ENCODE measurements at regions not wholly inside any gene's neighbourhood (a gene's known extent, or its start where the extent isn't known, plus 50 kb on each side); places are given as distances from the start of the nearest gene placed in this dataset.

DNA sequence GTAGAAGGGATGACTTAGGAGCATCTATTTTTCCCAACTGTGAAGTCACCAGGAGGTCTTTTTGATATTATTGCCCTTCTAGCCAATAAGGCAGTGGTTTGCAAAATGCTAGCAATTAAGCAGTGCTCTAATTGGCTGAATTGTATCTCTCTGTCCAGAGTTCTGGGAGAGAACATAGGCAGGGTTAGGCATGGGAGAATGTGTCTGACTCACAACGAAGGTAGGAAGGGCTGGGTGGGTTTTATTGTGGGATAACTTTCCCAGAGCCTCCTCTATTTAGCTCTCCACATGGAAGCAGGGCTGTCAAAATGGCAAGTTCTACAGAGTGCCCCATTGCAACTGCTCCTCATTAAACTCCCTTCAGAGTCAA lies 415.9 kb upstream of the CADM1 start:
- no peak for DNase-seq (ENCODE audit: extremely low read depth in 1 of 11, low read depth in 9 of 11, low spot score in 4 of 11)

DNA sequence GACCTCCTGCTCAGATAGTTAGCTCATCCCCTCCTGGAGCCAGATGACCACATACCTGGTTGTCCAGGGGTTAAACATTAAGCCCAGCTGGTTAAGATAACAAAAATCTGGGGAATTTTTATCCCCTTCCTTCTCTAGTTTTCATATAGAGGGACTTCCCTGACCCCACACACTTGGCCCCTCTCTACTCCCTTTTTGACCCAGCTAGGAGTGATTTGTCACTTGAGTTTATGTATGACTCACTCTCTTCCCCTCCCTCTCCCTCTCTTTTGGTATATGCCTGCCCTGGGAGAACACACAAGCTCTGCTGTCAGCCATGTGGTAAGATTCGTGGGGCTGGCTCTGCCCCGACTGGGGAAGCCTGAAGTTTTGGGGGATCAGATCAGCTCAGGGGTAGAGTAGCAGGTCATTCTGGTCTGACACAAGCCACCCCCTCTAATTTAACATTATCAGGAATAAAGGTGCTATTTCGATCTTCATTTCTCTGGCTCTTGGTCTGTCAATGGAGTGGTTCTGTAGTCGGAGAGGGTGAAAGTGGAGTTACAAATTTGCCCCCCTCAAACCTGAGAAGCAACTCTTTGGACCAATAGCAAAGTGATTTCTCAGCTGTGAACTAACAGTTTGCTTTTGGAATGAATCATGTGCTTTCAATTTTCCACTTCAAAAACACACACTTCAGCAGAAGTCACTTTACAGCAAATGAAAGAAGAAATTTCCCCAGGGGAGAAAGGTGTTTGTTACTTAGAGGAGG lies 415.3 kb upstream of the CADM1 start:
- DNase-seq (ENCODE audit: extremely low read depth in 1 of 11, low read depth in 9 of 11, low spot score in 4 of 11), result peak in 1 of 11 donors; percentile 43

DNA sequence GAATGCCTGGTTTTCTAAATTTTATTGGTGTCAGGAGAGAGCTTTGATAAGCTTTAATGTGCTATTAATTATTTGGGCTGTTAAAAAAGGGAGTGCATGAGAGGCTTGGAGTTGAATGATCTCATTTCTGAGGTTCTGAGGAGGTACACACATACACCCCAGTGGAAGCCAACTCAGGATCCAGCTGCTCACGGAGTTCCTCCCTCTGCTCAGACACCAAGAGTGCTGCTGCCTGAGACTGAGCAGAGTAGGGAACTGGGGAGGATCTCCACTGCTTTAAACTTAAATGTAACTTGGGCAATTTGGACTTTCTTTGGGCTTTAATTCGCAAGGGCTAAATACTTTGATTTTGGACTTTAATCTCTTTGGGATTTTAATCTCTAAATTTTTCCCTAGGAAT lies 414.4 kb upstream of the CADM1 start:
- DNase-seq (ENCODE audit: extremely low read depth in 1 of 11, low read depth in 9 of 11, low spot score in 4 of 11), result no peak

DNA sequence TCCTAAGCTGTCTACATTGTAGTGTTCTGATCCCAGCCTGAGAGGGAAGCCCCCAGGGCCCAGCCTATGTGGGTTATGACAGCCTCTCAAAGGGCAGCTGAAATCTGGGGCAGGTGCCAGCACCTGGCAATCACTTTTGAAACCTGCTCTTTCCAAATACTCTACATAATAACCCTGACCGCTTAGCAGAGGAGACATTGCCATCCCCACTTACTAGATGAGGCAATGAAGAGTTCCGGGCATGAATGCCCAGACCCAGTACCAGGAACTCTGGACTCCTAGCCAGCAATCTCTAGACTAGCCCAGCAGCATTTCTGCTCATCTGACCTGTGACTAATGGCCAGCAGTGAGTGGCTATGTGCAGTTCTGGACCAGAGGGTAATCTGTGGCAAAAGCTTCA lies 412.4 kb upstream of the CADM1 start:
- no peak for DNase-seq (ENCODE audit: extremely low read depth in 1 of 11, low read depth in 9 of 11, low spot score in 4 of 11)

DNA sequence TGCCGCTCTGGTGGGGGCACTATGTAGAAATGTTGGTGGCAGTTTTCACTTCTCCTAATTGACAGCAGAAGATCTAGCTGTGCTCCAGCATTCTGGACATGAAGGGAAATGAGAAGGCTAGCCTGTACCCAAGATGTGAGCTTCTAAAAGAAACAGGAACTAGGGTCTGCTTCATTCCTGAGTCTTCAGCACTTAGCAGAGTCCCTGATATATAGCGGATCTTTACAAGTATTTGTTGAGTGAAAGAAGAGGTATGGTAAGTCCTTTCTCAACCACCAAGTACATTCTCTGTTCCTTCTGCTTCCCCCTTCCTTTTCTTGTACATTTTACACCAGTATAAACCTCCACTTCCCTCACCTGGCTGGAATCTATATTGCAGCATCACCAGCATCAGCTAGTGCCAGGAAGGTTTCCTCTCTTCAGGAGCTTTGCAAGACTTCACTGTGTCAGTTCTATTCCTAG lies 408.3 kb upstream of the CADM1 start:
- DNase-seq (ENCODE audit: extremely low read depth in 1 of 11, low read depth in 9 of 11, low spot score in 4 of 11), result no peak

DNA sequence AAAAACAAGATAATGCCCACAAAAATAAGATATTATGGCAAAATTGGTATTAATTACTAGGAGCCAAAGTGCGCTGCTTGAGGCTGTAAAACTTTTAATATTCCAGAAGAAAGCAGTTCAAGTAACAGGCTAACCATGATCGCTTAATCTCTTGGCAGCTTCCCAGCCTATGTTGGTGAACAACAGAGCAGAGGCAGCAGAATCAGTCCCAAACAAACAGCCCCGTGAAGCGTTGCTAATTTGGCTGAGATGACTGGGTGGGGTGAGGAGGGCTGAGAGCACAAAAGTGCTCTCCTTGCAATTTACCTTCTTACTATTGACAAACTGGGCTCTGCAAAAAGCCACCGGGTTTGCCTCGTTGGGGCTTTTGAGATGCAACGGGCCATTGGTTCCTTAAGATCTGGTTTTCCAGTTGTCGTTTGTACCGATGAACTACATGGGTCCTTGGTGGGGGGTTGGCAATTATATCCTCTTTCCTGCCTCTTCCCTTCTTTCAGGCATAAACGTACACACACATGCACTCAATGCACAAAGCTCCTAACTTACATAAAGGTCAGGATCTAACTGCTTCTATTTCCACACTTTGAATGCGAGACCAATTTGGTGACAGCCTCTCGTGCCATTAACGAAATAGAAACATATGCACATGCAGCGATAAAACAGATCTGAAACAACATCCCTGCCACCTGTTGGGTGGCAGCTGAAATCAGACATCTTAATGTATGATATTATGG lies 407.6 kb upstream of the CADM1 start:
- DNase-seq (ENCODE audit: extremely low read depth in 1 of 11, low read depth in 9 of 11, low spot score in 4 of 11), result no peak

DNA sequence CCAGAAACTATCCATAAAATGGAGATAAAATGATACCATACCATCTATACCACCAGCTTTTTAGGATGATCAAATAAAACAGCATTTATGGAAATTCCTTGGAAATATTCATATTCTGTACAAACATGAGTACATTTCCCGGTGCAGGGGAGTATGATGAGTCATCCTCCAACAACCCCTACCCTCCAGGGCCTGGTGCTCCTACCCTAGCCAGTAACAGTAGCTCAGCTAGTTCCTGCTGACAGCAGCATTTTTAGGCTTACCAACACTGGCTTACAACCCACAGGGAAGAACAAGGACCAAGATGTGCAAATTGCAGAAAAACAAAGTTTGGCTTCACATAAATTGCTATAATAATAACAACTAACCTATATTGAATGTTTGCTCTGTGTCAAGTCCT lies 406.2 kb upstream of the CADM1 start:
- DNase-seq (ENCODE audit: extremely low read depth in 1 of 11, low read depth in 9 of 11, low spot score in 4 of 11), result no peak

DNA sequence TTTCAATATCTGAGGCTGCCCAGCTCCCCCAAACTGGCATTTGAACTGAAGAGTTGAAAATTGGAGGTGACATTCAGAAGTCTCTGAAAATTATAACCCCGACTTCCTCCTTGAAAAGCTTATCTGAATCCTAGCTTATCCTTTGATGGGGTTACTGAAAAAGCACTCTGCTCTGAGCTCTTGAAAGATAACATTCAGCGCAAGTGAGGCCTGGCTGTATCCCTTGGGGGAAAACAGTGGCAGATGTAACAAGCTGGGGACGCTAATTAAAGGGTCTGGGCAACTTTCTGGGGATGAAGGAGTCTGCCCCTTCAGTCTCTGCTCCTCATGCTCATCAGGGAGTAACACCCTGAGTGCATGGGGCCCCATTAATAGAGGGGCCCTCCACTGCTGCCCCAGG lies 402.0 kb upstream of the CADM1 start:
- DNase-seq (ENCODE audit: extremely low read depth in 1 of 11, low read depth in 9 of 11, low spot score in 4 of 11), result no peak

DNA sequence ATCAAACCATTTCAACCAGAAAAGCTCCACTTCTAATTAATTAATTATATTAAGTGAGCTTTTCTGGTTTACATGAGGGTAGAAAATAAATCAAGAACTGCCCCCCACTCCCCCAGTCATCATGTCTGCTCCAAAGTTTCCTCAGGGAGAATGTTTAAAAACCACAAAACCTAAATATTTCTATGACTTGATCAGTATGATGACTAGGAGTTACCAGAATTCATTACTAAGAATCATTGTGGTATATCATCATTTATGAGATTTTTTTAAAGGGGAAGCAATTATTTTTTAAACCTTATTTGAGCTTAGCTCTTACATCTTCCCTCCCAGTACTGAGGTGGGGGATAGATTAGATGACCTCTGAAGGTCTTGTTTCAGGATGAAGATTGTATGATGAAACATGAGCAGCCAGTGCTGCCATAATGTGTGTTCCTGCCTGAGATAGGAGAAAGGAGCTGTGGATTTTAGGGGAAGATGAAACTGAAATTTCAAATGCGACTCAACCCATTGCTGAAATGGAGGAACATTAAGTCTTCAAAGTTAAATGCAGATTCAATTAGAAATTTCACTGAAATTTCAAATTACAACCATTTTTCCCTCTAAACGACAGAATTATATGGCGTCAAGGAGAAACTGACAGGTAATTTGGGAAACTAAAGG lies 401.3 kb upstream of the CADM1 start:
- DNase-seq (ENCODE audit: extremely low read depth in 1 of 11, low read depth in 9 of 11, low spot score in 4 of 11), result no peak

DNA sequence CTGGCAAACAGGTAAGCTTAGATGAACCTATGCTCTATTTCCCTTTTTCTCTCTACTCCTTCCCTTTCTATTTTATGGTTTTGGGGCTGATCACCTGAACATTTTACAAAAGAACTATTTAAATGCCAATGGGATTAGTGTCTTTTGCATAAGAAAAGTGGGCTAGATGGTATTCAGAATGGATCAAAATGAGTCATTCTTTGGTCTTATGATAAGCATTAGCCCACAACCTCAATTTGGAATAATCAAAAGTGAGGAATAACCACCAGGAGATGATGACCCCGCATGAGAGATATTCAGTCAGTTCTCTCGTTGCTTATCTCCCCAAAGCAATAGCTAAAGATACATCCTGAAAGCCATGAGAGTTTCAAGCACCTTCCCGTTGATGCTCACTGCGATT lies 399.0 kb upstream of the CADM1 start:
- DNase-seq (ENCODE audit: extremely low read depth in 1 of 11, low read depth in 9 of 11, low spot score in 4 of 11), result no peak

DNA sequence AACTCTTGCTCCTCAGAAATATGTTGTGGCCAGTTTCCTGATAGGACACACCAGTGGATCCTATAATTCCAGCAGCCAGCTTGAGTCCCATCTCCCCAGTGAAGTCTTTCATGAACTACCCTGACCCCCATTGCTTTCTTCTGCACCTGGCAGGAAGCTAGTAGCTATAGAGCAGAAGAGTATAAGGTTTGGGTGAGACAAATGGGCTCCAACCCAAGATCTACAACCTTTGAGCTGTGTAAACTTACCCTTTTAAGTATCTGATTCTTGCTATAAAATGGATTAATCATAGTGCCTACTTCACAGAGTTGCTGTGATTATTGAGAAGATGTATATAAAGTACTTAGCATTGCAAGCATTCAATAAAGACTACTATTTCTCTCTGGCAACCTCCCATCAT lies 396.9 kb upstream of the CADM1 start:
- no peak for DNase-seq (ENCODE audit: extremely low read depth in 1 of 11, low read depth in 9 of 11, low spot score in 4 of 11)

DNA sequence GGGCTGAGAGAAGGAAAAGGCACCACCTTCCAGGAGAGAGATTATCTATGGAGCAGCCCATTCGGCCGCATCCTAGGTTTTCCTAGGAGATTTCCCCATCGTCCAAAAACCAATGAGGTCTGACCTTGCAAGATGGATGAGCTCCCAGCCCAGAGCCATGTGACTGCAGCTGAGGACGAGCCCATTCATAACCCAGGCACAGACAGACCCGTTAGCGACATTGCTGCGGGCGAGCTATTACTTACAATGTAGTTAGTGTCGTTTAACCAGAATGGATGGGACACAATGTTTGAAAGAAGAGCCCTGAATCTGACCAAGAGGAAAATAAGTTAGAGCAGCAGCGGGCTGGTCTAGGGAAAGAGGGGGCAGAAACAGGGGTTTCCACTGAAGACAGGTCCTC lies 395.9 kb upstream of the CADM1 start:
- no peak for DNase-seq (ENCODE audit: extremely low read depth in 1 of 11, low read depth in 9 of 11, low spot score in 4 of 11)

DNA sequence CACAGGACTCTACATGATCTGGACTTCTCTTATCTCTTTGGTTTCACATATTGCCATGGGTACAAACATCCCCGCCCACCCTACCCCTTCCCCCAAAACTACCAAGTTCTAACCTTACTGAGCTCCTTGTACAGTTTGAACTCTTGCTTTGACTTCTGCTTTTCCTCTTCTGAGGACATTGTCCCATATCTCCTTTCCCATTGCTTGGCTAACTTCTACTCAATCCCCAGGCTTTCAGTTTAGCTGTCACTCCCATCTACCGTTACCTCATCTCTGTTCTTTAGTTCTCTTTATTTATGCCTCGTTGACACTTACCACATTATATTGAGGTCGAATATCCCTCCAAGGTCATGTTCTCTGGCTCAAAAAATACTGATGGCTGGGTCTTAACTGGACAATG lies 393.5 kb upstream of the CADM1 start:
- DNase-seq (ENCODE audit: extremely low read depth in 1 of 11, low read depth in 9 of 11, low spot score in 4 of 11), result no peak

DNA sequence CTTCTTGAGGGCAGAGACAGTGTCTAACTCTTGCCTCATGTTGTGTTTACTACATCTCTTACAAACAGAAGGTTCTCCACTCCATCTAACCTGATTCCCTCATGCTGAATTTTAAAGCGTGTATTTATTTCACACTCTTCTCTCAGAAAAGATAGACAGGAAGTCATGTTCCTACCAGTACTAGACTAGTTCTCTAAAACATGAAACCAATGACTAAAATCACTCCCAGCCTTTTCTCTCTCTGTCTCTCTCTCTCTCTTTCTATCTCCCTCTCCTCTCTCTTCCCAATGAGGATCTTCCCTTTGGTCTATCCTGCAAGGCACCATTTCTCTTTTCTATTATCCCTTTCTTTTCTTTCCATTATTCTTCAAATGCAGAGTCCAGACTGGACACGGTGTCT lies 391.9 kb upstream of the CADM1 start:
- no peak for DNase-seq (ENCODE audit: extremely low read depth in 1 of 11, low read depth in 9 of 11, low spot score in 4 of 11)

DNA sequence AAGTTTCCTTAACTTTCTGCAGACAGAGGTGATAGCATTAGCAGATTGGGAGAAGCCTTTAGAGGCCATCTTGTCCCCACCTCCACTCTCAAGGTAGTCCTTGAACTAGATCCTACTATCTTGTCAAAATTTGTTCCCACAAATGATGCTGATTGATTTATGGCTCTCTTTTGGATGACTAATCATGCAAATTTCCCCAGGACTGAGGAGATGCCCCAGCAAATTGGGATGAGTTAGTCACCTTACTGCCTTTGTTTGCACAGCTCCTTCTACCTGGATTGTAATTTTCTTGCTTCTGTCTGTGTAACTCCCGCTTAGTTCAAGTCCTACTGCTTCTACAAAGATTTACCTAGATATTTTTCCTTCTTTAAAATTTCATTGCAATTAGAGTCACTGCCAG lies 391.4 kb upstream of the CADM1 start:
- no peak for DNase-seq (ENCODE audit: extremely low read depth in 1 of 11, low read depth in 9 of 11, low spot score in 4 of 11)

DNA sequence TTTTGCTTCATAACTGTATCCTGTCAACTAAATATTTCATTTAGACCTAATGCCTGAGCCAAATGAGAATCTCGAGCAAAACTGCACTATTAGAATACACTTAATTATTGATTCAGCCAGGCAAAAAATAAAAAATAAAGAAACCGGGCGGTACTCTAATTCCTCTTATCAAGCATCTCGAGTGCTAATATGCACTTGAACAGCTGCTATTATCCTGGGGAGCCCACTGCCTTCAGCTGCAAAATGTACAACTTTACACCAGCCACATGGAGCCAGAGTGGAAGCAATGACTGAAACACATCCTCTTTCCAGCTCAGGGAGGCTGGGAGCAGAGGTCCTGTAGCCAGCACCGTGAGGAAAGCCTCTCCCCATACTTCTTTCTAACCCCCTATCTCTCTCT lies 390.0 kb upstream of the CADM1 start:
- DNase-seq (ENCODE audit: extremely low read depth in 1 of 11, low read depth in 9 of 11, low spot score in 4 of 11), result no peak

DNA sequence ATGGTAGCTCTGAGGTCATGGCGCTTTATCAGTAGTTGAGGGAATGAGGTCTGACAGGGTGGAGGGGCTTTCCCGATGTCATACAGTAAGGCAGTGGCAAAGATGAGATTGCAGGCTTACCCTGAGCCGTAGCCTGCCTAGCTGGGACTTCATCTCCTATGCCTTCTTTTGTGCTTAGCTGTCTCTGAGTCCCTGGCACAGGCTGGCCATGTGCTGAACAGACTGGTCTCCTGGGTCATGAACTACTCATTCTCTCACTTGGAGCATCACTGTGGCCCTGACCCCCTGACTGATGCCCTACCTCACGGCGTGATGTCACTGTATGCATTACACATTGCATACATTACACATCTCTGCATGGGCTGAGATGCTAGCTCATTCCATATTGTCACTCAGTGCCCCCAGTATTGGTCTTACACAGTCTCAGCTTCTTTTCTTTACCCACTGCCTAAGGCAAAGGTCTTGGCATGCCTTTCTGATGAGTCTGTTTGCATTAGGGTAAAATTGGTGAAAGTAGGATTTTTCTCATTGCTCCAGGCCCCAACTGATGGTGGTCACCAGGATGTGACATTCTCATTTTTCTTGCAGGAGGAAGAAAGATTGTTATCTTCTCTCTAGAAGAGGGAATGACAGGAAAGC lies 389.4 kb upstream of the CADM1 start:
- DNase-seq (ENCODE audit: extremely low read depth in 1 of 11, low read depth in 9 of 11, low spot score in 4 of 11), result no peak

DNA sequence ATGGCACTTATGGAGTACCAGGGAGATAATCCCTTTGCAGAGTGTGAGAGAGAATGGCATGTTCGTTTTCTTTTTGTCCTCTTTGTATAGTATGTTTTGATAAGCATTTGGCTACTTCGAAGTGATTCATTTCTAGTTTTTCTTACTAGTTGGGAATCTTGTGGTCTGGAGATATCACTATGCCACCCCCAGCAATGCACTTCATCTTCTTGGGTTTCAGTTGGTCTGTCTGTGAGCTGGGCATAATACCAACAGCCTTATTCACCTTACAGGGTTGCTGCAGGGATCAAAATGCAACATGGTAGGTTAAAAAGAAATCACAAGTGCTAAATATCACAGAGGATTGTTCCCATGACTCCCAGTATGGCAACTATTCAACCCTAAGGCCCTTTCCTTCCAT lies 387.8 kb upstream of the CADM1 start:
- no peak for DNase-seq (ENCODE audit: extremely low read depth in 1 of 11, low read depth in 9 of 11, low spot score in 4 of 11)

DNA sequence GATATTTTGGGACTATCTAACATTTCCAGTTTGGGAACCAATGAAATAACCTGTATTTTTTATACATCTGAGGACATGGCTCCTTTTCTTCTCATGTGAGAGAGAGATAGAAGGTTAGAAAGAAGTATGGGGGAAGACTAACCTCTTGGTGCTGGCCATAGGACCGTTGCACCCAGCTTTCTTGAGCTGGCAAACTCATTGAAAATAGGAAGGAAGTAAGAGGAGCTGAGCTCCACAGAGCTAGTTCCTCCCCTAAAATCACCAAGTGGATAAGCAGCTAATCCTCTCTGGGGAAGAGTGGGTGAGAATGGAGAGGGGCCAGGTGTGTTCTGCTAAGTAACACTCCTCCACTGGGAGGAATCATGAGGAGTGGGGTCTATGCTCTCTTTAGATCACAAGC lies 387.4 kb upstream of the CADM1 start:
- DNase-seq (ENCODE audit: extremely low read depth in 1 of 11, low read depth in 9 of 11, low spot score in 4 of 11), result no peak

DNA sequence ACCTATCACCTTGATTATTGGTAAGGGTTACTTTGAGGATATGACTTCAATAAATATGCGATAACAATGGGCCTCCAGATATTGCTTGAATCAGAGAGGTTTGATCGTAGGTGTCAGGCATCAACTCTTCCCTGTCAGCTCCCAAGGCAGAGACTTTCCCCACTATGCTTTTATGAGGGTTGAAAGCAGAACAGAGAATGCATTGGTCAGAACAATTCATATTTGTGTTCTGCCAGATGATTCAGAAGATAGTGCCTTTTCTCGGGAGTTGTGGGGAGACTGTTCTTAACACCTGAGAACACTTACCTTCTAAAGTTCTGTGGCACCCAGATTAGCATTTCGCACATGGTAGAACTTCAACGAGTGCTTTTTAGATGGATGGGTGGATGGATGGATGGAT lies 386.3 kb upstream of the CADM1 start:
- DNase-seq (ENCODE audit: extremely low read depth in 1 of 11, low read depth in 9 of 11, low spot score in 4 of 11), result no peak

Measured in renal cortex interstitium (tissue), 11 donors.